H9 (cell line): ENCODE measurements at regions not wholly inside any gene's neighbourhood (a gene's known extent, or its start where the extent isn't known, plus 50 kb on each side); places are given as distances from the start of the nearest gene placed in this dataset.

Experiments
- DNase-seq: peaks from one replicate; pipeline ENCODE4 v3.0.0-alpha.2; 2017
- H2AFZ ChIP-seq: one replicate; pipeline ENCODE4 v1.6.1; 2013; ENCODE audit warnings: mild to moderate bottlenecking, low read length, control low read depth, moderate library complexity
- H2AK5ac ChIP-seq: 2 replicates; pipeline ENCODE4 v1.6.1; 2013; ENCODE audit warnings: low read length, control low read depth, mixed read lengths; ENCODE audit not compliant: insufficient read length
- H2BK120ac ChIP-seq: one replicate; pipeline ENCODE4 v1.6.1; 2013; ENCODE audit warnings: low read depth, mild to moderate bottlenecking, low read length, control low read depth, inconsistent platforms; ENCODE audit not compliant: poor library complexity, severe bottlenecking
- H2BK12ac ChIP-seq: 2 replicates; pipeline ENCODE4 v1.6.1; 2013; ENCODE audit warnings: low read length, control low read depth, mixed read lengths, low read depth; ENCODE audit not compliant: insufficient read length
- H2BK15ac ChIP-seq: 2 replicates; pipeline ENCODE4 v1.6.1; 2013; ENCODE audit warnings: low read depth, low read length, control low read depth
- H2BK20ac ChIP-seq: one replicate; pipeline ENCODE4 v1.6.1; 2013; ENCODE audit warnings: low read depth, mild to moderate bottlenecking, low read length, control low read depth, inconsistent platforms; ENCODE audit not compliant: poor library complexity, severe bottlenecking
- H2BK5ac ChIP-seq: 2 replicates; pipeline ENCODE4 v1.6.1; 2013; ENCODE audit warnings: low read length, control low read depth, mixed read lengths; ENCODE audit not compliant: insufficient read length
- H3K14ac ChIP-seq: 2 replicates; pipeline ENCODE4 v1.6.1; 2013; ENCODE audit warnings: low read length, control low read depth; ENCODE audit not compliant: insufficient read depth
- H3K18ac ChIP-seq: 2 replicates; pipeline ENCODE4 v1.6.1; 2013; ENCODE audit warnings: low read depth, mild to moderate bottlenecking, mixed read lengths, low read length, control low read depth; ENCODE audit not compliant: insufficient read length
- H3K23ac ChIP-seq: 2 replicates; pipeline ENCODE4 v1.6.1; 2013; ENCODE audit warnings: low read length, control low read depth, mixed read lengths, low read depth; ENCODE audit not compliant: insufficient read length
- H3K23me2 ChIP-seq: 2 replicates; pipeline ENCODE4 v1.6.1; 2013; ENCODE audit warnings: low read depth, mild to moderate bottlenecking, mixed read lengths, low read length, control low read depth; ENCODE audit not compliant: insufficient read length, poor library complexity, severe bottlenecking
- H3K27ac ChIP-seq: 2 replicates; pipeline ENCODE4 v1.5.1; 2013; ENCODE audit warnings: low read length, control low read depth, mixed read lengths, low read depth; ENCODE audit not compliant: insufficient read length
- H3K27me3 ChIP-seq: 2 replicates; pipeline ENCODE4 v1.6.1; 2013; ENCODE audit warnings: low read length, control low read depth, inconsistent platforms; ENCODE audit not compliant: insufficient read depth
- H3K4ac ChIP-seq: 2 replicates; pipeline ENCODE4 v1.6.1; 2013; ENCODE audit warnings: low read depth, mild to moderate bottlenecking, control low read depth, inconsistent platforms, low read length, moderate library complexity
- H3K4me1 ChIP-seq: 2 replicates; pipeline ENCODE4 v1.6.1; 2013; ENCODE audit warnings: low read length, control low read depth, inconsistent platforms; ENCODE audit not compliant: insufficient read depth
- H3K4me2 ChIP-seq: 2 replicates; pipeline ENCODE4 v1.6.1; 2013; ENCODE audit warnings: low read length, control low read depth, mixed read lengths; ENCODE audit not compliant: insufficient read length, insufficient read depth
- H3K56ac ChIP-seq: 2 replicates; pipeline ENCODE4 v1.6.1; 2013; ENCODE audit warnings: low read depth, mild to moderate bottlenecking, mixed read lengths, low read length, control low read depth; ENCODE audit not compliant: insufficient read length
- H3K79me1 ChIP-seq: 2 replicates; pipeline ENCODE4 v1.6.1; 2013; ENCODE audit warnings: low read depth, mild to moderate bottlenecking, moderate library complexity, low read length, control low read depth, inconsistent platforms; ENCODE audit not compliant: insufficient read depth, poor library complexity, severe bottlenecking
- H3K79me2 ChIP-seq: 2 replicates; pipeline ENCODE4 v1.6.1; 2013; ENCODE audit warnings: low read length, control low read depth, inconsistent platforms; ENCODE audit not compliant: insufficient read depth
- H3K9ac ChIP-seq: 2 replicates; pipeline ENCODE4 v1.6.1; 2013; ENCODE audit warnings: low read length, control low read depth, mixed read lengths; ENCODE audit not compliant: insufficient read length; ENCODE audit errors: extremely low read depth
- H3K9me3 ChIP-seq: one replicate; pipeline ENCODE4 v1.6.1; 2013; ENCODE audit warnings: low read depth, low read length, inconsistent platforms; ENCODE audit not compliant: control insufficient read depth
- H3T11ph ChIP-seq: one replicate; pipeline ENCODE4 v1.6.1; 2013; ENCODE audit warnings: mild to moderate bottlenecking, low read length, control low read depth, inconsistent platforms
- H4K20me1 ChIP-seq: one replicate; pipeline ENCODE4 v1.6.1; 2013; ENCODE audit not compliant: control insufficient read depth, insufficient read length, insufficient read depth
- H4K5ac ChIP-seq: 2 replicates; pipeline ENCODE4 v1.6.1; 2013; ENCODE audit warnings: low read depth, mild to moderate bottlenecking, mixed read lengths, low read length, control low read depth; ENCODE audit not compliant: insufficient read length
- H4K8ac ChIP-seq: replicated peaks from 2 replicates; pipeline ENCODE4 v1.6.1; 2013; ENCODE audit warnings: low read length, control low read depth, mixed read lengths, low read depth; ENCODE audit not compliant: insufficient read length
- H4K91ac ChIP-seq: 2 replicates; pipeline ENCODE4 v1.6.1; 2013; ENCODE audit warnings: low read depth, mild to moderate bottlenecking, moderate library complexity, mixed read lengths, low read length, control low read depth; ENCODE audit not compliant: insufficient read length
- H3K27ac Mint-ChIP-seq, 3 experiments: 2 replicates in 2 of 3; 3 replicates in 1 of 3; pipeline ENCODE4 v1.8.0; 2020 to 2021; ENCODE audit warnings: mixed read lengths in 3 of 3, mild to moderate bottlenecking in 1 of 3, moderate library complexity in 1 of 3
- H3K27me3 Mint-ChIP-seq: 2 replicates; pipeline ENCODE4 v1.8.0; 2021; ENCODE audit warnings: low read depth, mild to moderate bottlenecking, moderate library complexity, mixed read lengths
- H3K36me3 Mint-ChIP-seq, 3 experiments: 2 replicates in 2 of 3; 3 replicates in 1 of 3; pipeline ENCODE4 v1.8.0; 2020 to 2021; ENCODE audit warnings: low read depth in 3 of 3, mixed read lengths in 3 of 3; ENCODE audit not compliant: insufficient read depth in 1 of 3
- H3K4me1 Mint-ChIP-seq, 2 experiments: 2 replicates each; pipeline ENCODE4 v1.8.0; 2020; ENCODE audit warnings: mixed read lengths in 2 of 2
- H3K4me3 Mint-ChIP-seq, 2 experiments: 2 replicates in 1 of 2; 3 replicates in 1 of 2; pipeline ENCODE4 v1.8.0; 2020 to 2021; ENCODE audit warnings: mild to moderate bottlenecking in 2 of 2, mixed read lengths in 2 of 2, moderate library complexity in 1 of 2
- H3K9me3 Mint-ChIP-seq, 2 experiments: 2 replicates in 1 of 2; 3 replicates in 1 of 2; pipeline ENCODE4 v1.8.0; 2020; ENCODE audit warnings: mild to moderate bottlenecking in 2 of 2, mixed read lengths in 2 of 2, moderate library complexity in 1 of 2
- WGBS: extraction: QIAGEN DNeasy Blood & Tissue Kit; methylation state at CpG from one replicate; pipeline ENCODE4 v1.1.7; 2013; ENCODE audit warnings: missing lambda C conversion rate, low lambda C conversion rate, mixed read lengths; ENCODE audit not compliant: insufficient read length; ENCODE audit errors: extremely low coverage; 5-methylcytosine and 5-hydroxymethylcytosine counted together
- TF ChIP-seq, protein P1 (sequence below): fragments of 200-600 bp; sonication (generic); conservative IDR thresholded peaks from 3 replicates; pipeline ENCODE4 v1.8.0; 2021; ENCODE audit warnings: antibody characterized with exemption, mild to moderate bottlenecking

DNA sequence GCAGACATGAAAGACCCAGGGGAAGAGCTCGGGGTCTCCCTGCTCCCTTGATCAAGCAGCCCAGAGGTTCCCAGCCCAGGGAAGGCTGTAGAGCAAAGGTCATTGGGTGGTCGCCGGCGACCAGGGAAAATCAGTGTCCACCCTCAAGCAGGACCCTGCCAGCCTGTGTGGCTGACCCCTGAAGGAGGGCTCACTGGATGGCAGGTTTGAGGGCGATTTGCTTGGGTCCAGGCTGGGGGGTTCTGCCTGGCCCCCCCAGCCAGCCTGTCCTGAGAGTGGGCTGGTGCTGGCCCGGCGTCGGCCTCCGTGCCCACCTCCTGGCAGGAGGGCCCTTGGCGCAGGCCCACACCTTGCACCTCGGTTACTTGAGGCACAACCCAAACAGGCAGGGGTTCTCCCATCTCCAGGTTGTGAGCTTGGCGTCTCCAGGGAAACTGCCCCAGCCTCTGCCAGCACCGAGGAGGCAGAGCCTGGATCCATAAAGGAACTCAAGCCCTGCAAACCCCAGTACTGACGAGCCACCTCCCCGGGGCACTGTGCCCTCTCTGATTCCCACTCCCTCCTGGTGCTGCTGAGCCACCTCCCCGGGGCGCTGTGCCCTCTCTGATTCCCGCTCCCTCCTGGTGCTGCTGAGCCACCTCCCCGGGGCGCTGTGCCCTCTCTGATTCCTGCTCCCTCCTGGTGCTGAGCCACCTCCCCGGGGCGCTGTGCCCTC, 329.0 kb upstream of the SFSWAP start:
- H4K5ac ChIP-seq, result no peak overlapping the region
- no peak overlapping the region for H4K8ac ChIP-seq
- no peak overlapping the region for H3K56ac ChIP-seq
- no peak overlapping the region for H3K27ac ChIP-seq
- no peaks in the 10 kb centered on the region for H3K79me1 ChIP-seq
- peak overlapping the region; percentile 51 for H3K4me2 ChIP-seq
- Mint-ChIP-seq H3K36me3 (no peaks in the 10 kb centered on the region), H3K4me1 (peaks cover 7 to 38% of the 10 kb centered on the region in 2 experiments), H3K4me3 (no peak overlapping the region), H3K9me3 (peaks cover 0 to under 1% of the 10 kb centered on the region in 2 experiments; a peak in 1 of 5 replicates), H3K27ac (no peak overlapping the region), H3K27me3 (no peaks in the 10 kb centered on the region)
- H2BK5ac ChIP-seq, result no peak overlapping the region
- no peak overlapping the region for H4K91ac ChIP-seq
- H3K79me2 ChIP-seq, result no peaks in the 10 kb centered on the region
- no peaks in the 10 kb centered on the region for H3K23me2 ChIP-seq
- no peak overlapping the region for H3K23ac ChIP-seq
- H3K18ac ChIP-seq, result no peak overlapping the region
- H2AK5ac ChIP-seq, result no peak overlapping the region
- no peaks in the 10 kb centered on the region for H3K9me3 ChIP-seq
- no peak overlapping the region for H3K14ac ChIP-seq
- H4K20me1 ChIP-seq, result no peaks in the 10 kb centered on the region
- H2BK12ac ChIP-seq, result no peak overlapping the region
- no peak overlapping the region for H3K4ac ChIP-seq
- H2BK20ac ChIP-seq, result no peak overlapping the region
- H2BK15ac ChIP-seq, result no peak overlapping the region
- no peaks in the 10 kb centered on the region; the same call in 1 of the 2 replicates for H3K27me3 ChIP-seq
- H3T11ph ChIP-seq, result no peak overlapping the region
- DNase-seq, result peak; percentile 24
- H2BK120ac ChIP-seq, result no peak overlapping the region
- H2AFZ ChIP-seq, result no peak overlapping the region
- no CpG with 5 or more reads among the region's 22 CpGs for WGBS
- no peak overlapping the region for H3K9ac ChIP-seq
- H3K4me1 ChIP-seq, result no peaks in the 10 kb centered on the region
- TF ChIP-seq, protein P1, sequence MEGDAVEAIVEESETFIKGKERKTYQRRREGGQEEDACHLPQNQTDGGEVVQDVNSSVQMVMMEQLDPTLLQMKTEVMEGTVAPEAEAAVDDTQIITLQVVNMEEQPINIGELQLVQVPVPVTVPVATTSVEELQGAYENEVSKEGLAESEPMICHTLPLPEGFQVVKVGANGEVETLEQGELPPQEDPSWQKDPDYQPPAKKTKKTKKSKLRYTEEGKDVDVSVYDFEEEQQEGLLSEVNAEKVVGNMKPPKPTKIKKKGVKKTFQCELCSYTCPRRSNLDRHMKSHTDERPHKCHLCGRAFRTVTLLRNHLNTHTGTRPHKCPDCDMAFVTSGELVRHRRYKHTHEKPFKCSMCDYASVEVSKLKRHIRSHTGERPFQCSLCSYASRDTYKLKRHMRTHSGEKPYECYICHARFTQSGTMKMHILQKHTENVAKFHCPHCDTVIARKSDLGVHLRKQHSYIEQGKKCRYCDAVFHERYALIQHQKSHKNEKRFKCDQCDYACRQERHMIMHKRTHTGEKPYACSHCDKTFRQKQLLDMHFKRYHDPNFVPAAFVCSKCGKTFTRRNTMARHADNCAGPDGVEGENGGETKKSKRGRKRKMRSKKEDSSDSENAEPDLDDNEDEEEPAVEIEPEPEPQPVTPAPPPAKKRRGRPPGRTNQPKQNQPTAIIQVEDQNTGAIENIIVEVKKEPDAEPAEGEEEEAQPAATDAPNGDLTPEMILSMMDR, result no peak
